ENCODE measurements at regions not wholly inside any gene's neighbourhood (a gene's known extent, or its start where the extent isn't known, plus 50 kb on each side); places are given as distances from the start of the nearest gene placed in this dataset.

DNA sequence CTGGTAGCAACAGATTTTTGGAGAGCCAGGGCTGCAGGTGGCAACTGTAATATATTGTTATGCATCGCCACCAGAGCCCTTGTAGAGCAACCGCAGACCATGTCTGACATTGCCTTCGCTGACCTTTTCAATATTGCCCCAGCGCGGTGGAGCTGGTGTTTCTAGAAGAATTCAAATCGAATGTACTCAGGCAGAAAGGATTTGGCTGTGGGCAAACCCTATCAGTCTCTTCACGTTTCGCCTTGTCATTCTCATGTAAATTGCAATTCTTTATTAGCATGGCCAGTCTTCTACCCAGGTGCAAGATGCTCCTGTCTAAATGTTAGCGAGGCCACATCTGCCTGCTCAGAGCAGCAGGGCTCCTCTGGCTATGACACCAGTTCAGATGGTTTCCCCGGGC is 490.2 kb upstream of the AUTS2 start:
- H3K9me3 ChIP-seq, result no peaks in the 10 kb centered on the region
- H3K4me1 ChIP-seq, result no peaks in the 10 kb centered on the region
- no peak for DNase-seq
- TF ChIP-seq, protein P1, sequence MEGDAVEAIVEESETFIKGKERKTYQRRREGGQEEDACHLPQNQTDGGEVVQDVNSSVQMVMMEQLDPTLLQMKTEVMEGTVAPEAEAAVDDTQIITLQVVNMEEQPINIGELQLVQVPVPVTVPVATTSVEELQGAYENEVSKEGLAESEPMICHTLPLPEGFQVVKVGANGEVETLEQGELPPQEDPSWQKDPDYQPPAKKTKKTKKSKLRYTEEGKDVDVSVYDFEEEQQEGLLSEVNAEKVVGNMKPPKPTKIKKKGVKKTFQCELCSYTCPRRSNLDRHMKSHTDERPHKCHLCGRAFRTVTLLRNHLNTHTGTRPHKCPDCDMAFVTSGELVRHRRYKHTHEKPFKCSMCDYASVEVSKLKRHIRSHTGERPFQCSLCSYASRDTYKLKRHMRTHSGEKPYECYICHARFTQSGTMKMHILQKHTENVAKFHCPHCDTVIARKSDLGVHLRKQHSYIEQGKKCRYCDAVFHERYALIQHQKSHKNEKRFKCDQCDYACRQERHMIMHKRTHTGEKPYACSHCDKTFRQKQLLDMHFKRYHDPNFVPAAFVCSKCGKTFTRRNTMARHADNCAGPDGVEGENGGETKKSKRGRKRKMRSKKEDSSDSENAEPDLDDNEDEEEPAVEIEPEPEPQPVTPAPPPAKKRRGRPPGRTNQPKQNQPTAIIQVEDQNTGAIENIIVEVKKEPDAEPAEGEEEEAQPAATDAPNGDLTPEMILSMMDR (IDR thresholded peaks at IDR 0.05), result no peak
- H3K27ac ChIP-seq, result no peak overlapping the region
- H3K36me3 ChIP-seq, result no peaks in the 10 kb centered on the region
- H3K9ac ChIP-seq (ENCODE audit: low read depth in 2 of 2, low read length in 2 of 2), result no peak overlapping the region
- H3K27me3 ChIP-seq, result no peaks in the 10 kb centered on the region
- intact Hi-C loops (cut with DNase I), result no loop called here
- no peak overlapping the region for H3K4me3 ChIP-seq

DNA sequence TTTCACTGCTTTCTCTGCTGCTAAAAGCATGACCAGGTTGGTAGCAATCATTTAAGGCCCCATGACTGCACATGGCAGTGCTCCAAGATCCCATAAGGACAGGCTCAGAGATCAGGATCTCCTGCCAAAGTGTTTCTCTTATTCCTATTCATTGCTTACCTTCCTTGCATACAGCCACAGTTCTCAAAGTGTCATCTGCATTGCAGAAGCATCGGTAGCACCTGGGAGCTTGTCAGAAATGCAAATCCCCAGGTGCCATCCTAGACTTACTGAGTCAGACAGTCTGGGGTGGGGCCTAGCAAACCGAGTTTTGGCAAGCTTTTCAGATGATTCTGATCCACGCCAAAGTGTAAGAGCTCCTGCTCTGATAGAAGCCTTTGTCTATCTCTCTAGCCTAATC is 489.0 kb upstream of the AUTS2 start:
- TF ChIP-seq, protein P1 (IDR thresholded peaks at IDR 0.05), result no peak
- Histone ChIP-seq H3K4me3 (no peak overlapping the region), H3K9me3 (no peaks in the 10 kb centered on the region), H3K27me3 (no peaks in the 10 kb centered on the region), H3K27ac (no peak overlapping the region), H3K36me3 (no peaks in the 10 kb centered on the region), H3K4me1 (no peaks in the 10 kb centered on the region), H3K9ac (ENCODE audit: low read depth in 2 of 2, low read length in 2 of 2) (no peak overlapping the region)
- intact Hi-C loops (cut with DNase I), result no loop called here
- no peak for DNase-seq

DNA sequence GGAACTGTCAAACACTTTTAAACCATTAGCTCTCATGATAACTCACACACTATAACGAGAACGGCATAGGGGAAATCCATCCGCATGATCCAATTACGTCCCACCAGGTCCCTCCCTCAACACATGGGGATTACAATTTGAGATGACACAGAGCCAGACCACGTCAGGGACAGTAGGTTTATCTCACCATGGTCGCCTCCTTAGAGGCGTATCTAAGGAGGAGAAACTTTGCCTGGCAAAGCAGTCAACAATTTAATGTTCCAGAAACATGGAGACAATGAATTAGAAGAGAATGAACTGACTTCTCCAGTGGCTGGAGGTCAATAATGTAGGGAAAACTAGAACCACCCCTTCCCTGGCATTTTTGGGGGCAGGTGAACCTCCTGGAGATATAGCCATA is 488.4 kb upstream of the AUTS2 start:
- Histone ChIP-seq H3K9ac (ENCODE audit: low read depth in 2 of 2, low read length in 2 of 2) (no peak overlapping the region), H3K27ac (no peak overlapping the region), H3K4me3 (no peak overlapping the region), H3K4me1 (no peaks in the 10 kb centered on the region), H3K27me3 (no peaks in the 10 kb centered on the region), H3K36me3 (no peaks in the 10 kb centered on the region), H3K9me3 (no peaks in the 10 kb centered on the region)
- TF ChIP-seq, protein P1 (IDR thresholded peaks at IDR 0.05), result no peak
- no peak for DNase-seq
- intact Hi-C loops (cut with DNase I), result no loop called here

DNA sequence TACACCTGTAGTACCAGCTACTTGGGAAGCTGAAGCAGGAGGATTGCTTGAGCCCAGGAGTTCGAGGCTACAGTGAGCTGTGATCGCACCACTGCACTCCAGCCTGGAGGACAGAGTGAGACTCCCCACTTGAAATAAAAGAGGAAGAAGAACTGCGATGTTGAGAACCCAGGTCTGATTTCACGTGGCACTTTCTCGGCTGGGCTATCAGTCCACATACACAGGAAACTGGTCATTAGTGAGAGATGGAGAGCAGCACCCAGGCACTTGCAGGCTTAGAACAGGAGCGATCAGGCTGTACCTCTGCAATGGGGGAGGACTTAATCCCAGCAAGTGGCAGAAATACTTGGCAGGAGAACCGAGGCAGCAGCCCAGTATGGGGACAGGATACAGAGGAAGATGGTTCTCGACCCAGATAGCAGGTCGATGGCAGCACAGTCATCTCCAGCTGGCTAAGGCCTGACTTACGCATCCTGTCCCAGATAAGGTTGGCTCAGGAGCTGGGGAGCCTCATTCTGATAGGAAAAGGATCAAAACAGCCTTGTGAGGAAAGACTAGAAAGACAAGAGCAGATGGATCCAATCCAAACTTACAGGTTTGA is 487.7 kb upstream of the AUTS2 start:
- H3K27ac ChIP-seq, result no peak overlapping the region
- no peaks in the 10 kb centered on the region for H3K27me3 ChIP-seq
- TF ChIP-seq, protein P1 (IDR thresholded peaks at IDR 0.05), result no peak
- H3K36me3 ChIP-seq, result no peaks in the 10 kb centered on the region
- no peak for DNase-seq
- no peaks in the 10 kb centered on the region for H3K4me1 ChIP-seq
- no peaks in the 10 kb centered on the region for H3K9me3 ChIP-seq
- H3K9ac ChIP-seq (ENCODE audit: low read depth in 2 of 2, low read length in 2 of 2), result no peak overlapping the region
- intact Hi-C loops (cut with DNase I), result no loop called here
- no peak overlapping the region for H3K4me3 ChIP-seq

DNA sequence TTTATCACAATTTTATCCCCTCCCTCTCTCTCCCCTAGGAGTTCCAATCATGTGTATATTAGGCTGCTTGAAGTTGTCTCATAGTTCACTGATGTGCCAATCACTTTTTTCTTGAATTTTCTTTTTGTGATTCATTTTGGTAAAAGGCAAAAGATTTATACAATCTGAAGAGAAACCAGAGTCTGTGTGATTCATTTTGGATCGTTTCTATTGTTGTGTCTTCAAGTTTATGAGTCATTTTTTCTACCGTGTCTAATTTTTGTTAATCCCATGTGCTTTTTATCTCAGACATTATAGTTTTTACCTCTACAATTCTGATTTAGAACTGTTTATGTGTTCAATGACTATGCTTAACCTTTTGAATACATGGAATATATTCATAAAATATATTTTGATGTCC is 483.9 kb upstream of the AUTS2 start:
- intact Hi-C loops (cut with DNase I), result no loop called here
- Histone ChIP-seq H3K36me3 (no peaks in the 10 kb centered on the region), H3K9ac (ENCODE audit: low read depth in 2 of 2, low read length in 2 of 2) (no peak overlapping the region), H3K4me3 (no peak overlapping the region), H3K27ac (no peak overlapping the region), H3K27me3 (no peaks in the 10 kb centered on the region), H3K9me3 (no peaks in the 10 kb centered on the region), H3K4me1 (no peaks in the 10 kb centered on the region)
- TF ChIP-seq, protein P1 (IDR thresholded peaks at IDR 0.05), result no peak
- no peak for DNase-seq

Data from colonic mucosa (tissue), 4 donors.